CD4-positive, alpha-beta T cell treated with Interferon alpha-2 for 1 hour (primary cell): ENCODE measurements at regions not wholly inside any gene's neighbourhood (a gene's known extent, or its start where the extent isn't known, plus 50 kb on each side); places are given as distances from the start of the nearest gene placed in this dataset.

Experiments
- DNase-seq, 2 donors: peaks; one replicate each; pipeline ENCODE4 v3.0.0-alpha.2; 2020 to 2022

GRCh38 chr5:88394536-88395175 lies 126.0 kb upstream of the TMEM161B start:
- no peak for DNase-seq

GRCh38 chr5:88393716-88394535 lies 125.3 kb upstream of the TMEM161B start:
- no peak for DNase-seq

GRCh38 chr5:88393042-88393441 lies 124.4 kb upstream of the TMEM161B start:
- no peak for DNase-seq

GRCh38 chr5:88391991-88392390 lies 123.3 kb upstream of the TMEM161B start:
- no peak for DNase-seq

- no peak for DNase-seq
Observed at GRCh38 chr5:88391116-88391515, 122.5 kb upstream of the TMEM161B start.

GRCh38 chr5:88390481-88390880 lies 121.8 kb upstream of the TMEM161B start:
- DNase-seq = no peak

- DNase-seq = no peak
Observed at GRCh38 chr5:88390096-88390441, 121.4 kb upstream of the TMEM161B start.

GRCh38 chr5:88389338-88390095 lies 120.9 kb upstream of the TMEM161B start:
- DNase-seq = no peak

GRCh38 chr5:88388476-88389337 lies 120.1 kb upstream of the TMEM161B start:
- no peak for DNase-seq

GRCh38 chr5:88384886-88385285 lies 116.2 kb upstream of the TMEM161B start:
- no peak for DNase-seq

- no peak for DNase-seq
Observed at GRCh38 chr5:88380332-88380731, 111.7 kb upstream of the TMEM161B start.

GRCh38 chr5:88377705-88378656 lies 109.3 kb upstream of the TMEM161B start:
- DNase-seq = no peak

GRCh38 chr5:88377240-88377639 lies 108.6 kb upstream of the TMEM161B start:
- DNase-seq = no peak

- no peak for DNase-seq
Observed at GRCh38 chr5:88376728-88377127, 108.1 kb upstream of the TMEM161B start.

- no peak for DNase-seq
Observed at GRCh38 chr5:88374391-88374790, 105.7 kb upstream of the TMEM161B start.

- DNase-seq = no peak
Observed at GRCh38 chr5:88370824-88371223, 102.2 kb upstream of the TMEM161B start.

GRCh38 chr5:88368201-88368600 lies 99.6 kb upstream of the TMEM161B start:
- DNase-seq = no peak

GRCh38 chr5:88364991-88365390 lies 96.3 kb upstream of the TMEM161B start:
- DNase-seq = no peak

- no peak for DNase-seq
Observed at GRCh38 chr5:88355490-88356050, 86.9 kb upstream of the TMEM161B start.

- DNase-seq = no peak
Observed at GRCh38 chr5:88325868-88326267, 57.2 kb upstream of the TMEM161B start.

- no peak for DNase-seq
Observed at GRCh38 chr5:88322785-88323184, 54.1 kb upstream of the TMEM161B start.
